HCT116 (cell line): ENCODE measurements at regions not wholly inside any gene's neighbourhood (a gene's known extent, or its start where the extent isn't known, plus 50 kb on each side); places are given as distances from the start of the nearest gene placed in this dataset.

ENCODE experiments used
- ATAC-seq: fragments of 200-7000 bp; cut with Tn5 transposase; 2 replicates; pipeline ENCODE4 v1.9.1; 2020; ENCODE audit warnings: mild to moderate bottlenecking, moderate library complexity
- BruUV-seq: library from RNA; stranded (reverse); fragments of 400-500 nt; replicated peaks from 2 replicates; lab custom pipeline; 2021; lab: Mats Ljungman, UMichigan
- CTCF ChIA-PET: fragments of 300-600 bp; sonication (Branson Sonifier 250); formaldehyde crosslinking; loops from one replicate; lab custom pipeline; 2021; ENCODE audit warnings: antibody characterized with exemption; lab: Charles Lee
- POLR2A ChIA-PET: fragments of 300-600, 350-600 bp; sonication (Branson Sonifier 250); formaldehyde crosslinking; loops from one replicate; lab custom pipeline; 2021; ENCODE audit warnings: antibody characterized with exemption; lab: Charles Lee
- RAD21 ChIA-PET, 2 experiments: fragments of 300-600 bp; sonication (Branson Sonifier 250); formaldehyde crosslinking; loops; one replicate each; lab custom pipeline; 2023; ENCODE audit warnings: low total read pairs in 2 of 2; ENCODE audit not compliant: uncharacterized antibody in 2 of 2, unreplicated experiment in 2 of 2, low non-redundant PET in 1 of 2; lab: Charles Lee
- DNase-seq: peaks from one replicate; pipeline ENCODE4 v3.0.0-alpha.2; 2010; ENCODE audit warnings: low read depth, low spot score
- H2AFZ ChIP-seq: fragments of 200-600 bp; shearing (Covaris generic), sonication (generic); 2 replicates; pipeline ENCODE4 v1.6.1; 2017; ENCODE audit warnings: low read depth, mixed run types, mixed read lengths, antibody characterized with exemption, low read length; ENCODE audit not compliant: poor library complexity, severe bottlenecking
- H3K27ac ChIP-seq: 2 replicates; pipeline ENCODE4 v1.5.1; 2012; ENCODE audit warnings: low read depth, low read length
- H3K27me3 ChIP-seq: fragments of 200-600 bp; sonication (generic); 2 replicates; pipeline ENCODE4 v1.6.1; 2016; ENCODE audit warnings: mixed run types, low read length, mixed read lengths; ENCODE audit not compliant: insufficient read depth
- H3K36me3 ChIP-seq, 2 experiments: fragments of 200-500 bp in 1 of 2; fragments of 200-600 bp in 1 of 2; sonication (Bioruptor generic) in 1 of 2; sonication (generic) in 1 of 2; 2 replicates each; pipeline versions ENCODE4 v1.5.1 to v1.6.1; 2014 to 2016; ENCODE audit warnings: low read length in 2 of 2, inconsistent platforms in 1 of 2, mixed read lengths in 1 of 2, mixed run types in 1 of 2; ENCODE audit not compliant: insufficient read depth in 2 of 2, control insufficient read depth in 1 of 2
- H3K4me1 ChIP-seq, 2 experiments: fragments of 200-600 bp in 1 of 2; sonication (generic) in 1 of 2; 2 replicates each; pipeline versions ENCODE4 v1.5.1 to v1.6.1; 2012 to 2017; ENCODE audit warnings: low read length in 2 of 2, inconsistent platforms in 1 of 2, mild to moderate bottlenecking in 1 of 2, mixed read lengths in 1 of 2, mixed run types in 1 of 2, moderate library complexity in 1 of 2; ENCODE audit not compliant: insufficient read depth in 2 of 2, control insufficient read depth in 1 of 2
- H3K4me2 ChIP-seq: fragments of 200-600 bp; sonication (generic); 2 replicates; pipeline ENCODE4 v1.6.1; 2017; ENCODE audit warnings: mixed run types, low read length, mixed read lengths
- H3K4me3 ChIP-seq, 2 experiments: fragments of 200-600 bp in 1 of 2; sonication (generic) in 1 of 2; replicated peaks in 1 of 2; 2 replicates each; pipeline ENCODE4 v1.5.1; 2011 to 2016; ENCODE audit warnings: low read length in 2 of 2, control low read depth in 1 of 2, low read depth in 1 of 2, mild to moderate bottlenecking in 1 of 2, mixed read lengths in 1 of 2, mixed run types in 1 of 2
- H3K79me2 ChIP-seq: fragments of 200-600 bp; sonication (generic); 2 replicates; pipeline ENCODE4 v1.6.1; 2017; ENCODE audit warnings: mild to moderate bottlenecking, mixed run types, low read length, moderate library complexity, mixed read lengths; ENCODE audit not compliant: insufficient read depth
- H3K9ac ChIP-seq: fragments of 200-600 bp; sonication (generic); 2 replicates; pipeline ENCODE4 v1.6.1; 2016; ENCODE audit warnings: low read length, mixed read lengths
- H3K9me2 ChIP-seq: fragments of 200-600 bp; sonication (generic), shearing (Covaris generic); 2 replicates; pipeline ENCODE4 v1.6.1; 2017; ENCODE audit warnings: mixed run types, mild to moderate bottlenecking, moderate library complexity; ENCODE audit not compliant: insufficient read depth
- H3K9me3 ChIP-seq, 2 experiments: fragments of 200-500 bp in 1 of 2; fragments of 200-600 bp in 1 of 2; sonication (Bioruptor generic) in 1 of 2; sonication (generic) in 1 of 2; 2 replicates each; pipeline ENCODE4 v1.6.1; 2014 to 2017; ENCODE audit warnings: low read length in 2 of 2, mixed read lengths in 2 of 2, inconsistent platforms in 1 of 2, low read depth in 1 of 2, mild to moderate bottlenecking in 1 of 2, mixed run types in 1 of 2, moderate library complexity in 1 of 2; ENCODE audit not compliant: control insufficient read depth in 1 of 2, insufficient read depth in 1 of 2
- H4K20me1 ChIP-seq: fragments of 200-600 bp; sonication (generic), shearing (Covaris generic); 2 replicates; pipeline ENCODE4 v1.6.1; 2017; ENCODE audit warnings: mixed run types, mild to moderate bottlenecking, moderate library complexity; ENCODE audit not compliant: insufficient read depth
- ATF3 ChIP-seq: IDR thresholded peaks from 2 replicates; pipeline ENCODE4 v1.6.1; 2012
- FOSL1 ChIP-seq: IDR thresholded peaks from 2 replicates; pipeline ENCODE4 v1.6.1; 2012; ENCODE audit warnings: low read depth
- JUND ChIP-seq: IDR thresholded peaks from 2 replicates; pipeline ENCODE4 v1.6.1; 2012
- MAX ChIP-seq: IDR thresholded peaks from 2 replicates; pipeline ENCODE4 v1.6.1; 2012
- POLR2AphosphoS5 ChIP-seq: IDR thresholded peaks from 2 replicates; pipeline ENCODE4 v1.6.1; 2011; ENCODE audit warnings: mild to moderate bottlenecking, low read depth, low read length, moderate library complexity
- RAD21 ChIP-seq: IDR thresholded peaks from 2 replicates; pipeline ENCODE4 v1.6.1; 2012; ENCODE audit warnings: low read depth, mild to moderate bottlenecking
- REST ChIP-seq: IDR thresholded peaks from 2 replicates; pipeline ENCODE4 v1.6.1; 2012; ENCODE audit warnings: low read depth
- SP1 ChIP-seq: IDR thresholded peaks from 2 replicates; pipeline ENCODE4 v1.6.1; 2012; ENCODE audit warnings: low read depth
- SRF ChIP-seq: IDR thresholded peaks from 2 replicates; pipeline ENCODE4 v1.6.1; 2012; ENCODE audit warnings: low read depth
- TCF7L2 ChIP-seq: IDR thresholded peaks from 2 replicates; pipeline ENCODE4 v1.7.0; 2011; ENCODE audit warnings: borderline replicate concordance, inconsistent platforms; ENCODE audit not compliant: insufficient read depth, insufficient read length; ENCODE audit errors: extremely low read depth
- intact Hi-C: fragments of 100-400 bp; cut with micrococcal nuclease; formaldehyde crosslinking; loops from 2 replicates; pipeline ENCODE4 v1.10.0; 2022

GRCh38 chr6:121608270-121608669, 172.8 kb downstream of the GJA1 start (continued):
- TF ChIP-seq TCF7L2 (no peak), RAD21 (no peak), JUND (no peak), ATF3 (no peak), MAX (no peak), SRF (no peak)

GRCh38 chr6:121609281-121609680, 173.8 kb downstream of the GJA1 start:
- ATAC-seq (no peak), DNase-seq (no peak)
- BruUV-seq = no TSS peak
- no peaks in the 10 kb centered on the region for H3K9me2 ChIP-seq
- TF ChIP-seq REST = no peak
- TF ChIP-seq FOSL1 = no peak
- no peak for TF ChIP-seq POLR2AphosphoS5
- TF ChIP-seq SP1 = no peak
- TF ChIP-seq, all 23 proteins: peak for 0
- Histone ChIP-seq H3K4me2 (no peak overlapping the region), H2AFZ (no peak overlapping the region), H3K36me3 (no peaks in the 10 kb centered on the region), H3K27ac (no peak overlapping the region), H3K9ac (no peak overlapping the region), H3K79me2 (no peaks in the 10 kb centered on the region), H3K4me3 (no peak overlapping the region), H3K9me3 (no peaks in the 10 kb centered on the region), H3K27me3 (no peaks in the 10 kb centered on the region), H4K20me1 (no peaks in the 10 kb centered on the region), H3K4me1 (no peaks in the 10 kb centered on the region)
- RAD21 ChIA-PET = no interaction called here
- POLR2A ChIA-PET = no interaction called here
- intact Hi-C loops = loop anchor here (10.0 kb wide), 1 partner anchor 144 kb away; no protein-coding TSS in a partner anchor
- CTCF ChIA-PET = no interaction called here
